Limb (tissue), 2 donors: ENCODE measurements at regions not wholly inside any gene's neighbourhood (a gene's known extent, or its start where the extent isn't known, plus 50 kb on each side); places are given as distances from the start of the nearest gene placed in this dataset.

Experiments used
- DNase-seq, 2 donors: peaks; one replicate each; pipeline ENCODE4 v3.0.0-alpha.2; 2016; ENCODE audit errors: extremely low spot score in 2 of 2

DNA sequence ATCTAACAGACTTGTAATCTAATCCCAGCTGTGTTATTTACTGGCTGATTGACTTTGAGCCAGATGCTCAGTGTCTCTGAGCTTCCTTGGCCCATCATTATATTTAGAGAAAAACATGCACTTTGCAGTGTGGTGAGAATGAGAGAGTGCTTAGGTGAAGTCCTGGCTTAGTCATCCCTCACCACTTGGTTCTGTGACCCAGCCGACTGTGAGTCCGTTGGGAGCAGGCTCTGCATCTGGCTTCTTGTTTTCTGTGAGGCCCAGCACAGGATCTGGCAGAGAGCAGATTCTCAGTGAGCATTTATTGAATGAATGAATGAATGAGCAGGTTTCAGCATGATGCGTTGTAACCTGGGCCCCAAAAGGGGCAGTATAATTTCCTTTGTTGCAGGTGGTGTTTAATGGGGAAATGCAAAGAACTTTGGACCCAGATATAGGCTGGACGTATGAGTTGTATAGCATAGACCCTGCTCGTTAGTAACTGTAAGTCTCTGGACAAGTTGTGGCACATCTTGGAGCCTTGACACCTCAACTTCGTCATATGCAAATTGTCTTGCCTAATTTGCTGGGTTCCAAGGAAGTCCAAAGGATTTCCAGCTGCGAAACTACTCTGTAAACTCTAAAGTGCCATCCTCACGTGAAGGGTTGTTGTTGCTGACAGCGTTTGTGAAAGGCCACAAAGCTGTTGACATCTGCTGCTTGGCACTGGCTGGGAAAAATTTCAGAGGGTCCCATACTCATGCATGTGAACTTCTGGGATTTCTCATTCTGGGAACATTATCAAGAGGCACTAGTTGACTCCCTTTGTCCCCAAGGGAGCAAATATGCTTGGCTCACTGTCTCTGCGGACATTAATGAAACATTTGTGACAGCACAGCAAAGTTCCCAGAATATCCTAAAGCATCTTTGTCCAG, 138.8 kb upstream of the USP24 start:
- no peak for DNase-seq

DNA sequence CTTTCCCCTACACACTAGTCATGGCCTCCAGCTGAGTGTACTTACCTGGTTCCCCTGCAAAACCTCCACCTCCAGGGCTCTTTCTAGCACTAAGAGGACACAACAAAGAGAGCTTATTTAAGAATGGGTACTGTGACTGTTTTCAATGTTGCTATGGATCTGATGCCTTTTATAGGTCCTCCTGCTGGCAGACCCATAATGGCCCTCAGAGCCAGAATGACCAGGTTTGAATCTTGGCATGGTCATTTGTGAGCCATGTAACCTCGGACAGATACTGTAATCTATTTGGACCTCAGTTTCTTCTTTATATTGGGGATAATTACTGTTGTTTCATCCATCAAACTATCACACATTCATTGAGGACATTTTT, 137.6 kb upstream of the USP24 start:
- no peak for DNase-seq

DNA sequence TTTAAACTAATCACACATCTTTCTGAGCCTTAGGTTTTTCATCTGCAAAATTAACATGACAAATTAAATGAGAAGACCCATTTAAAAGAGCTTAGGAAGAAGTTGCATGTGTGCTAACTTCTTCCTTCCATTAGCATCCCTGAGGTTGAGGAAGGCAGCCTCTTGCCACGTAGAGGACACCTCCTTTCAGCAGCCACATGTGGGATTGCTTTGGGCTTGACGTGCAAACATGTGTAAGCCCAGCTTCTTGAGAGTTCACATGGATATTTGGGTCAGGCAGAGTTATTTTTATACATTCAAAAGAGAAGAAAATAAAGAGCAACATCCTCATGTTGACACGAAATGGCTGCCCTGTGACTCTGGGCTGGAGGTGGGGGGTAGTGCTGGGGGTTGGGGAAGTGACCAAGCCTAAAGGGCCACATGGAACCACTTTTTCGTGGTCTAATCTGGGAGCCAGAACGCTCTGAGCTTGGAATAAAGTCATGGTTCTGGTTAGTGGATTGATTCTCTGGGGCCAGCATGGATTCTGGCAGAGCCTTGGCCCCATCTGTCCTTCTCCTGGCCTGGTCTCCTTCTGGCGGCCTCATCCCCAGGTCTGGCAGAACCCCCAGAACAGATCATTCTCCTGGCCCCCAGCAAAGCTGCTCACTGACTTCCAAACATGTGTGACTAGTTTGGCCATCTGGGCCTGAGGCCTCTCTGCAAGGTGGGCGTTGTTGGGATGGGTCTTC, 137.1 kb upstream of the USP24 start:
- DNase-seq: no peak

DNA sequence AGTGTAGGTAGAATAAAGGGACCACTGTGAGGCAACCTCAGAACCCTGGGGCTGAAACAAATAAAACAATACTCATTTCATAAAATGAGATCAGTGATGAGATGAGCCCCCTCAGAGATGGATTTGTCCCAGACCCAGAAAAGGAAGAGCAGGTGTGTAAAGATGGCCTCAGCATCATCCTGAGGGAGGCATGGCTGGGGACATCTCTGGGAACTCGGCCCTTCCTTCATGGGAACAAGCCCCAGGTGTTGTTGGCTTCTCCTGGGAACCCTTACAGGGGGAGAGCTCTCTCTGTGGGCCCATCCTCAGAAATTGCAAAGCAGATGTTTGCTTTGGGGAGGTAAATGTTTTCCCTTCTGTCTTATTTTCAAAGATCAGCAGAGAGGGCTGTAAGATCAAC, 133.2 kb upstream of the USP24 start:
- no peak for DNase-seq

DNA sequence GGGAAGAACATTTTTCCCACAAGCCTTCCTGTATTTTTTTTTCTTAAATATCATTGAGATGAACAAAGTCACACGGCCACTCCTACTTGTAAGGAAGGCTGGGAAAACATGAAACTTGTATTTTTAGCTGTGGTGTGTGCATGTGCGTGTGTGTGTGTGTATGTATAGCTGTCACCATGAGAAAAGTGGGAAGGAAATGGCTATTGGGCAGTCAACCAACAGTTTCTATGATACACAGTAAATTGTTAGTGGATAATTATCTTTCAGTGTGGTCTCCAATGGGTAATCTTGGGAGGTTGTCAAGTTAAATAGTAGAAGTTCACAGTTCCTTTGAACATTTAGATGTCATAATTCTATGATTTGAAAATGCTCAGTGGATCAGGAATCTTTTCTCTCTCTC, 132.7 kb upstream of the USP24 start:
- peak in 1 of 2 donors; percentile 71 for DNase-seq

DNA sequence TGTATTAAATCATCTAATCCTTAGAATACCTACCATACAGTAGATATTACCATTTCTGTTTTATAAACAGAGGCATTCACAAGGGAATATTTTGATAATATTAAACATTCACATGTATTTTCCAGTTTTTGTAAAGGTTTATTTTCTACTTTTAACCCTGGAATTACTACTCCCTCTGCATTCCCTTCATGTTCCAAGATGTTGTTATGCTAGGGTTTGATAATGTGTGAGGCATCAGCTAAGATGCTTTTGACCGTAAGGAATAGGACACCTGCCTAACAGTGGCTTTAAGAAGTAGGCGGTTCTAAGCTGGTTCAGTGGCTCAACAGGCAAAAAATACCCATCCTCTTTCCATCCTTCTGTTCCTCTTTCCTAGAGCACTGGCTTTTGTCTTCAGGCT, 131.9 kb upstream of the USP24 start:
- DNase-seq: no peak

DNA sequence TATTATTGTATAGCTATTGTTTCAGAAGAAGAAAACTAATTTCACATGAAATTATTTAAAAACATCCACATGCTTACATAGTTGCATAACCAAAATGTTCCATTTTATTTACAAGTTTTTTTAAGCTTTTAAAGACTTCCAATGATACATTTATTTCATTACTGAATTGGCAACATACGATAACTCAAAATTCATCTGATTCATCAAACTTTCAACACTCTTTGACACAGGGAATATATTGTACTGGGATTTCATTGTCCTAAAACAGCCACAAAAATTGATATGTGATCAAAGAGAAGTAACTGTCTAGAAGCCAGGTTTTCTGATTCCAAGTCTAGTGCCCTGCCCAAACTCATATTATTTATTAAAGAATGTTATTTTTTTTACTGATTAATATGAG, 131.4 kb upstream of the USP24 start:
- no peak for DNase-seq

DNA sequence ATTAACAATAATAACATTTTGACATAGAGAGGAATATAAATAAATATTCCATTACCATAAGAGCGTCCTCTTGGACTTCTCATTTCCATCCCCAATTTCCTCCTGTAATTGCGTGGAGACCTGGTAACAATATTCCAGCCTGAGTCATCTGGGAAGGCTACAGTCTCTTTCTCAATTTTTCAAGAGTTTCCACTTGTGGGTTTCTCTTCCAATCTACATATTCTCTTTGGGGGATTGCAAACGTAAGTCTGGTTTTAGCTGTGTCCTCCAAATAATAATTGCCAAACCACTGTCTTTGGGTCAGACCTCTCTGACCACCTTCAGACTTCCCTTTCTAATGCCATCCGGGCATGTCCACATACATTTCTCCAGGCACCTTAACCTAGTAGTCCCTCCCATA, 124.5 kb upstream of the USP24 start:
- DNase-seq: no peak

DNA sequence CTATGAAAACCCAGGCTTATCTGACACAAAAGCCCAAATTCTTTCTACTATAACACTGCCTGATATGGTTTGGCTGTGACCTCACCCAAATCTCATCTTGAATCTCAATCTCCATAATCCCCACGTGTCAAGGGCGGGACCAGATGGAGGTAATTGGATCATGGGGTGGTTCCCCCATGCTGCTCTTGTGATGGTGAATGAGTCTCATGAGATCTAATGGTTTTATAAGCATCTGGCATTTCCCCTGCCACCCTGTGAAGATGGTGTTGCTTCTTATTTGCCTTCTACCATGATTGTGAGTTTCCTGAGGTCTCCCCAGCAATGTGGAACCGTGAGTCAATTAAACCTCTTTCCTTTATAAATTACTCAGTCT, 123.3 kb upstream of the USP24 start:
- DNase-seq: no peak

DNA sequence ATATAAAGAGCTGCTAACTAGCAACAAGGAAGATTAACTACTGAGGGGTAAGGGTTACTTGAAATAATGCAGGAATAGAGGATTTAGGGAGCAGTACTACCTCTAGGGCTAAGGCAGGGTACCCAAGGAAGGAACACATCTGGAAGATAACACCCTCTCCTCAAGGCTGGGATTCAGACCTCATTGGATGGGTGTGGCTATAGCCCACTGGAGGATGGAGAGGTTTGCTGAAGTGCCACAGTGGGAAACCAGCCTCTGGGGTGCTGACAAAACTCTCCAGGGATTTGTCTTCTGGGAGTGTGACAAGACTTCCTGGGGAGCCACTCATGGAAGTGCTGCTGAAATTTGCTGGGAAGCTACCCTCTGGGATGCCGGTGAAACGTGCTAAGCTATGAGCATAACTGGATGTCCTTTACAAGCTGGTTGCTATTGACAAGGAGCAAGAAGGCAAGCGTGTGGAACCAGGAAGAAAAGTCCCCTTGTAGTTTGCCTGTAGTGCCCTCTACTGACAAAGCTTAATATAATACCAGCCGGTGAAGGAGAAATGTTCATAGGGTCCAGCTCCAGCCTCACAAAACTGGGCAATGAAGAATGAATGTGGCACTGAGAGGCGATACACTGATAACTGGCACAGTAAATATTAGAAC, 122.8 kb upstream of the USP24 start:
- DNase-seq: no peak

DNA sequence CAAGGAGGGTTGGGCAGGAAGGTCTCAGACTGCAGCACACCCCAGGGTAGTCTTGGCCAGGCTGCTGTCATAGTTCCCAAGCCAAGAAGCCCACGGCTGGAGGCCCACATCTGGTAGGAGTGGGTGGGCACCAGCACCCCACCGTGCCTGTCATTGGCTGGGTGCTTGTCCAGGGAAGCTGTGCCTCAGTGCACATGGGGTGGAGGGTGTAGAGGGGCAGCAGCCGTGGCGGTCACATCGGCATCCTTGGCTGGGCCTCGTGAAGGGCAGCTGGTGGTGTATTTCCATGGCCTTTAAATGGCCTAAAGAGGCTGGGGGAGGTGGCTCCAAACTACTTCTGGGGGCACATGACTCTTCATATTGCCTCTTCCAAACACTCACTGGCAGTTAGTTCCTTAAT, 119.6 kb upstream of the USP24 start:
- no peak for DNase-seq

DNA sequence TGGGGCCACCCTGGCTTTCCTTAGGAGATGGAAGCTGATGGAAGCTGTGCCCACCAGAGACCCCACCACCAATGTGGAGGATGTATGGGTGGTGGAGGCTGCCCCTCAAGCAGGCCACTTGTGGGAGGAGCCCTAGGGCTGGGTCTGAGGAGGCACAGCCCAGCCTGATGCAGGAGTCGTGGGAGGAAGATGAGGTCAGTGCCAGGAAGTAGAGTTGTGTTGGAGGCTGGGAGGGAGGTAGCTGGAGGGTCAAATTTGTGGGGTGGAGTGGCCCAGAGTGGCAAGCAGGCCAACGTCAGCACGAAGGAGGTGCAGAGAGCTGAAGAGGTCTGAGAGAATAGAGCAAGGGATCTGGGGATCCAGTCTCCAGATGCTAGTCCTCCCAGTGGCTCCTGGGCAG, 119.0 kb upstream of the USP24 start:
- DNase-seq: no peak

DNA sequence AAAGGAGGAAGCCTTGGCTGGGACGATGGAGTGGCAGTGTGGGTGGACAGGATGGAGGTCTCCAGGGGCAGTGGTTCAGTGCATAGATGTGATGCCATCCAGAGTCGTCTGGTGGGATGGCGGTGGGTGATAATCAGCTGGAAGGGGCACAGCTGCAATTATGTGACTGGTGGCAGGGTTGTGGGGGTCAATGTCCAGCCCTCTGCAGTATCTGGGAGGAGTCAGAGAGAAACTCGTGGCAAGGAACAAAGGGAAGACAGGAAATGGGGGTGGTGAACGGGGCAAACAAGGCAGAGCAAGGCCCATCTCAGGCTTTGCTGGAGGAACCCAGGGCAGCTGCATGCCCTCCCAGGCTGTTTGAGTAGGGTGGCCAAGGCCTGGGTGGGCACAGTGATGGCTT, 118.3 kb upstream of the USP24 start:
- DNase-seq: no peak

DNA sequence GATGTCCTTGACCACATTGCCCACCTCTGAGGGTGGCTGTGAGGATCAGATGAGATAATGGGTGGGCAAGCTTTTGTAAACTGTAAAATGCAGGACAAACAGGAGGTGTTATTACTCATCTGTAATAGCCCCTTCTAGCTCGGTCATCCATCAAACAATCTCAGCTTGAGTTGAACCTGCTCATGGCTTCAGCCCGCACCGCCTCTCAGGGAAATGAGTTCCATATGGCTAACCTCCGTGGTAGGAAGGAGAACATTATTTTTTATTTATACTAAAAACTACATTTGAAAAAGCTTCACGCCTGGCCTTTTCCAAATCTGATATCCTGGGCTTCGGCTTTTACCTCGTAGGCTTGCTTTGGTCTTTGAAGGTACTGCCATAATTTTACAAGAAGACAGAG, 116.2 kb upstream of the USP24 start:
- no peak for DNase-seq

DNA sequence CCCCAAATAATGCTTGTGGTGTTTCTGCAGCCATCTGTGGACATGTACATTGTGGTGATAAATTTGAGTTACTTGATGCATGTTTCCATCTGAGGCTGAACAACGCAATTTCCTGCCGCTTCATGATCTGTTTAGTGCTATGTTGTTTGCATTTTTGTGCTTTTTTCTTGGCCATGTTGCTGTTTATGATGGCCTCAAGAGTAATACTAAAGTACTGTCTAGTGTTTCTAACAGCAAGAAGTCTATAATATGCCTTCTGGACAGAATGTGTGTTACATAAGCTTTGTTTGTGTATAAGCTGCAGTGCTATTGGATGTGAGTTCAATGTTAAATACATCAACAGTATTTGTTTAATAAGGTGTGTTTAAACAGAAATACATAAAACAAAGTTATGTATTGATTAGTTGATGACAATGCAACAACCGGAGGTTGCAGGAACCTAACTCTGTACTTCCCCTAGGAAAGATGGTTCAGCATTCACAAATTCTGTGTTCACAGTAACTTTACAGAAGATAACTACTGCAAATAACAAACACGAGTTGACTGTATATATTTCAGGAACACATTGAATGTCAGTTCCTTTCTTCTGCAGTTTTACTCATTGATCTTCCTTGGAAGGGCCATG, 114.8 kb upstream of the USP24 start:
- no peak for DNase-seq

DNA sequence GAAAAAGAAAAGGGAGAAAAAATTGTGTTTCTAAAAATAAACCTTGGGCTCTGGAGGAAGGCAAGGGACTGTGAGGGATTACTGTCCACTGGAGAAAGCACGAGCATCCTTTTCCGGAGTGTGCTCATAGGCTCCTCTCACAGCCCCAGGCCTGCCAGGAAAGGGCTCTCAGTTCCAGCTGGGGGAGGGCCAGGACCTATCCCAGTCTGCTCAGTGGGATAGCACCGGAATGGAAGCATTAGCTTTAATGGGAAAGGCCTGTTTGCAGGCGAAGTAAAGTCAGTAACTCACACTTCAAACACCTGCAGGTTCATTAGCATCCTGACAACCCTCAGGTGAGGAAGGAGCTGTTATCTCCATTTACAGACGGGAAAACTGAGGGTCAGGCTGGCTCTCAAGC, 113.9 kb upstream of the USP24 start:
- DNase-seq: peak; percentile 70 to 72

DNA sequence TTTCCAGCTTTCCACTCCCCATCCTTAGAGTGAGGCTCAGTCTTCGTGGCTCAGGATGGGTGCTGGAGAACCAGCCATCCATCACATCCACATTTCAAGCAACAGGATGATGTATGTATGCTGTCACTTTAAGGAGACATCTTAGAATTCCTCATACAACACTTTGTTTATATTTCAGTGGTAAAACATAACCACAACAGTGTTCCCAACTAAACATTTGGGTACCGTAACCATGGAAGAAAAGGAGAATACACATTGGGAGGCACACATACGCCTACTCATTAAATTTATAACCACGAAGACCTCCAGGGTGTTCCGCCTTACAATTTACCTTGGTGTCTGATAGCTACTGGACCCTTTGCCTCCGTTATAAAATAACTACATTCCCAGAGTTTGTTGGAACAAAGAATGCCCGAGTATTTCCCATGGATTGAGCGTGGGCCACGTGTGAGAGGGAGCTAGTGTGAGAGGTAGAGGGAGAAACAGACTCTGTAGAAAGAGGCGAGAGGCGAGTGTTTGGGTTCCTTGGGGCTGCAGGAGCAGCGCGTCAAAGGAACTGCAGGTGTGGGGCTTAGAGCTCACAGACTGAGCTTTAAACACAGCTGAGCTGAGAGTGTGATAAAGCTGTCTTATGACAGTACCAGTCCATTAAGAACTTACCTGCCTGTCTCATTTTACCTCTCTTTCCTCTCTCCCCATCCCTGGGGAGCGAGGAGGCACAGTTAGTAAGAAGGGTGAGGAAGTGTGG, 111.5 kb upstream of the USP24 start:
- no peak for DNase-seq

DNA sequence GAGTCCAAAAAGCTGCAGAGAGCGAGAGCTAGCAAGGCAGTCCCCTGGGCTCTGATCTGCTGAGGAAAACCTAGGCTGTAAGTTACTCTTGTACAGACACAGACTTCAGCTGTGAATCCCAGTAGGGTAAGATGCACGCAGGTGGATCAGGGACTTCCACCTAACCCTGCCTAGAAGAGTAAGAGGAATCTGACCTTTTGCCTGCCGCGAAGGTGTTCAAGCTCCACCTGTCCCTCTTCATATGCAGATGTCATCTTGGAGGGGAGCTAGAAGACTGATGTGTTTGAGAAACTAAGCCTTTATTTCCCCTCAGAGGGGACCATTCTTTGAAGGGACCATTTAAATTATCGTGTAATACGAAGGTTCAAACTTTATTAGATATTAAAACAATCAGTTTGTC, 108.6 kb upstream of the USP24 start:
- no peak for DNase-seq

DNA sequence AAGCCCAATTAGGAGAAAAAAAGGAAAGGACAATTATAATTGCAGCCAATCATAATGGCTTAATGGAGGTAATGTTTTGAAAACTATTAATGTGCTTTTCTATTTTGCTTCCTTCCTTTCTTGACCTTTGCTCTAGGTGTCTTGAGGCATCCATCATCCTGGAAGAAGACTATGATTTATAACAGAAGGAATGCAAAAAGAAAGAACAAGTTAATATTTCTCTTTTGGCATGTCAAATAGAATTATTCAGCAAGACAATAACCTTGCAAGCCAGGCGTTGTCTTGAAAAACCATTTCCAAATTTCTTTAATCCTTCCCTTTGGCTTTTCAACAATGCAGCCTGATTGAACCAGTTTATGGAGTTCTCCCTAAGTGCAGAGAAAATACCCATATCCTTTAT, 107.7 kb upstream of the USP24 start:
- no peak for DNase-seq

DNA sequence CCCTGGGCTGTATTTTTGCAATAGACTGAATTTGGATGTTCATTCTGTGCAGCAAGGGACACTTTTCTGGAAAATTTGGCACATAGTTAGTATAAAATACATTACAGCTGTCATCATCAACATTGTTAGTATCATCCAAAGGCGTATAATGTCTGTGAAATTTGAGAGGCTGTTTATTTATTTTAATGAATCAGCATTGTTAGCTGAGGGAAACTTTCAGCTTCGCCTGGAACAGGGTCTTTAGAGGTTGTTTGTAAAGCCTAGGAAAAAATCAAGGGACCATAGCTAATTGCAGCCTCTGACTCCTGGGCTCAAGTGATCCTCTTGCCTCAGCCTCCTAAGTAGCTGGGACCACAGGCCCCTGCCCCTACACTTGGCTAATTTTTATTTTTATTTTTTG, 106.8 kb upstream of the USP24 start:
- DNase-seq: no peak

DNA sequence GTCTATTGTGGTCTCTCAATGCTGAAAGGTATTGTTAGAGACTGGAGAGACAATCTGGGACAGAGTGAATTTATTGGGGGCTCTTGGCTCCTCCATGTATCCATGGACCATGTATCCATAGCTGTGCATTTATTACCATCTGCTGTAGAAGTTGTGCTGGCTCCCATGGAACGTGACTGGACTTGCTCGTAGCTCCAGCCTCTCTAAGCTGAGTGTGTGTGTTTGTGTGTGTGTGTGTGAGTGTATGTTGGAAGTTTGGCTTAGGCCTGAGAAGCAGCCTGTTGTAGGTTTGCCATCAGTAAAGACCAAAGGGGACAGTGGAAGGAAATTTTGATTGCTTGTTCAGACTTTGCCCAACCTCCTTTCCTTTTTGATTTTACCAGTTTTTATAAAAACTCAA, 105.7 kb upstream of the USP24 start:
- DNase-seq: no peak
